Gastrocnemius medialis (tissue), 4 donors: ENCODE measurements at regions not wholly inside any gene's neighbourhood (a gene's known extent, or its start where the extent isn't known, plus 50 kb on each side); places are given as distances from the start of the nearest gene placed in this dataset.

ENCODE experiments used
- ATAC-seq, 2 donors: fragments of 150-250 bp; one replicate each; pipeline ENCODE4 v1.9.1; 2016
- DNase-seq, 2 donors: peaks; one replicate each; pipeline ENCODE4 v3.0.0-alpha.2; 2019
- H3K27ac ChIP-seq, 4 donors: fragments of 200-600 bp; sonication (generic); 1 replicate in 1 of 4; 2 replicates in 3 of 4; pipeline ENCODE4 v1.5.1; 2016 to 2018; ENCODE audit warnings: mild to moderate bottlenecking in 2 of 4, moderate library complexity in 1 of 4
- H3K27me3 ChIP-seq, 3 donors: fragments of 200-600 bp; sonication (generic) in 2 of 3; 1 replicate in 1 of 3; 2 replicates in 2 of 3; pipeline versions ENCODE4 v1.5.1 to v1.6.0; 2016 to 2019; ENCODE audit warnings: mild to moderate bottlenecking in 1 of 3, moderate library complexity in 1 of 3
- H3K36me3 ChIP-seq, 2 donors: fragments of 200-600 bp; sonication (generic) in 1 of 2; one replicate each; pipeline ENCODE4 v1.5.1; 2017 to 2018
- H3K4me1 ChIP-seq, 2 donors: fragments of 200-600 bp; sonication (generic) in 1 of 2; one replicate each; pipeline ENCODE4 v1.5.1; 2016 to 2017; ENCODE audit warnings: mild to moderate bottlenecking in 2 of 2
- H3K4me3 ChIP-seq, 4 donors: fragments of 200-600 bp; sonication (generic) in 3 of 4; 1 replicate in 1 of 4; 2 replicates in 3 of 4; pipeline ENCODE4 v1.5.1; 2016 to 2019; ENCODE audit warnings: mild to moderate bottlenecking in 2 of 4
- H3K9me3 ChIP-seq, 3 donors: fragments of 200-600 bp; sonication (generic) in 2 of 3; 1 replicate in 1 of 3; 2 replicates in 2 of 3; pipeline ENCODE4 v1.5.1; 2016 to 2019
- CTCF ChIP-seq, 5 experiments: fragments of 450-650 bp in 3 of 5; fragments of 200-600 bp in 2 of 5; sonication (generic) in 2 of 5; IDR thresholded peaks in 4 of 5; conservative IDR thresholded peaks in 1 of 5; 1 replicate in 4 of 5; 2 replicates in 1 of 5; pipeline ENCODE4 v1.5.1; 2016 to 2019; ENCODE audit warnings: antibody characterized with exemption in 5 of 5, mild to moderate bottlenecking in 3 of 5, moderate library complexity in 3 of 5
- POLR2A ChIP-seq, 2 donors: fragments of 450-650 bp; IDR thresholded peaks; one replicate each; pipeline ENCODE4 v1.6.1; 2017; ENCODE audit warnings: antibody characterized with exemption in 2 of 2, mild to moderate bottlenecking in 2 of 2, moderate library complexity in 2 of 2
- in situ Hi-C, 4 donors: fragments of 200-750 bp; cut with MboI; loops; one replicate each; pipeline versions ENCODE4 v1.15.0 to v1.8.0; 2017; ENCODE audit warnings: low sequenced_read_pairs in 4 of 4
- intact Hi-C: fragments of 100-400 bp; cut with DNase I; formaldehyde crosslinking; loops from one replicate; pipeline ENCODE4 v1.15.1; 2023; ENCODE audit warnings: low total_unique reads

- H3K4me1 ChIP-seq: no peaks in the 10 kb centered on the region
- TF ChIP-seq CTCF (IDR thresholded peaks at IDR 0.05 in 4 of 5, conservative IDR thresholded peaks at IDR 0.05 in 1 of 5) (no peak), POLR2A (IDR thresholded peaks at IDR 0.05) (no peak)
- no peak overlapping the region for H3K27ac ChIP-seq
- H3K9me3 ChIP-seq: no peaks in the 10 kb centered on the region
- H3K27me3 ChIP-seq: no peaks in the 10 kb centered on the region
- intact Hi-C loops: no loop called here
- in situ Hi-C loops: no loop called here
- H3K36me3 ChIP-seq: no peaks in the 10 kb centered on the region
- DNase-seq (no peak), ATAC-seq (peak in 1 of 2 donors; percentile 36)
- H3K4me3 ChIP-seq: no peak overlapping the region
Observed at GRCh38 chr13:106151056-106151699, 384.3 kb downstream of the EFNB2 start.

GRCh38 chr13:106145997-106146864, 389.2 kb downstream of the EFNB2 start:
- Histone ChIP-seq H3K9me3 (no peaks in the 10 kb centered on the region), H3K27me3 (no peaks in the 10 kb centered on the region), H3K27ac (no peak overlapping the region), H3K36me3 (no peaks in the 10 kb centered on the region), H3K4me3 (no peak overlapping the region), H3K4me1 (no peaks in the 10 kb centered on the region)
- DNase-seq (no peak), ATAC-seq (no peak)
- TF ChIP-seq CTCF (IDR thresholded peaks at IDR 0.05 in 4 of 5, conservative IDR thresholded peaks at IDR 0.05 in 1 of 5) (no peak), POLR2A (IDR thresholded peaks at IDR 0.05) (no peak)
- intact Hi-C loops: no loop called here
- in situ Hi-C loops: no loop called here

GRCh38 chr13:106145070-106145469, 390.4 kb downstream of the EFNB2 start:
- in situ Hi-C loops: no loop called here
- TF ChIP-seq POLR2A (IDR thresholded peaks at IDR 0.05) (no peak), CTCF (IDR thresholded peaks at IDR 0.05 in 4 of 5, conservative IDR thresholded peaks at IDR 0.05 in 1 of 5) (no peak)
- DNase-seq (no peak), ATAC-seq (no peak)
- Histone ChIP-seq H3K27ac (no peak overlapping the region), H3K4me1 (no peaks in the 10 kb centered on the region), H3K9me3 (no peaks in the 10 kb centered on the region), H3K4me3 (no peak overlapping the region), H3K36me3 (no peaks in the 10 kb centered on the region), H3K27me3 (no peaks in the 10 kb centered on the region)
- intact Hi-C loops: no loop called here

GRCh38 chr13:106143930-106144709, 391.3 kb downstream of the EFNB2 start:
- Histone ChIP-seq H3K9me3 (no peaks in the 10 kb centered on the region), H3K27ac (no peak overlapping the region), H3K4me3 (no peak overlapping the region), H3K4me1 (no peaks in the 10 kb centered on the region), H3K27me3 (no peaks in the 10 kb centered on the region), H3K36me3 (no peaks in the 10 kb centered on the region)
- in situ Hi-C loops: no loop called here
- no peak for DNase-seq
- intact Hi-C loops: no loop called here
- no peak for TF ChIP-seq CTCF (IDR thresholded peaks at IDR 0.05 in 4 of 5, conservative IDR thresholded peaks at IDR 0.05 in 1 of 5)
- no peak for TF ChIP-seq POLR2A (IDR thresholded peaks at IDR 0.05)
- no peak for ATAC-seq
